Liver (tissue), 8 donors: ENCODE measurements at regions not wholly inside any gene's neighbourhood (a gene's known extent, or its start where the extent isn't known, plus 50 kb on each side); places are given as distances from the start of the nearest gene placed in this dataset.

ENCODE experiments used
- DNase-seq: peaks from one replicate; pipeline ENCODE4 v3.0.0-alpha.2; 2017; ENCODE audit warnings: low spot score
- H3K27ac ChIP-seq, 2 donors: one replicate each; pipeline ENCODE4 v1.7.0; 2013; ENCODE audit warnings: inconsistent platforms in 2 of 2, low read length in 2 of 2, control low read depth in 1 of 2, low read depth in 1 of 2, mild to moderate bottlenecking in 1 of 2
- H3K27me3 ChIP-seq, 4 donors: one replicate each; pipeline versions ENCODE4 v1.6.1 to v1.7.0; 2013; ENCODE audit warnings: low read length in 3 of 4, inconsistent platforms in 1 of 4, mild to moderate bottlenecking in 1 of 4, moderate library complexity in 1 of 4; ENCODE audit not compliant: control insufficient read depth in 4 of 4, insufficient read depth in 4 of 4
- H3K36me3 ChIP-seq, 4 donors: one replicate each; pipeline versions ENCODE4 v1.6.1 to v1.7.0; 2013; ENCODE audit warnings: low read length in 3 of 4, mild to moderate bottlenecking in 3 of 4, low read depth in 1 of 4, moderate library complexity in 1 of 4; ENCODE audit not compliant: control insufficient read depth in 4 of 4, insufficient read depth in 3 of 4
- H3K4me1 ChIP-seq, 4 donors: one replicate each; pipeline versions ENCODE4 v1.6.1 to v1.7.0; 2013; ENCODE audit warnings: low read length in 3 of 4, mild to moderate bottlenecking in 3 of 4, moderate library complexity in 1 of 4; ENCODE audit not compliant: control insufficient read depth in 4 of 4, insufficient read depth in 4 of 4
- H3K4me3 ChIP-seq, 3 donors: one replicate each; pipeline versions ENCODE4 v1.6.1 to v1.7.0; 2013; ENCODE audit warnings: low read length in 3 of 3, control low read depth in 1 of 3, low read depth in 1 of 3, mild to moderate bottlenecking in 1 of 3
- H3K9ac ChIP-seq, 2 donors: one replicate each; pipeline ENCODE4 v1.7.0; 2013; ENCODE audit warnings: low read length in 2 of 2, mild to moderate bottlenecking in 2 of 2, moderate library complexity in 2 of 2, control low read depth in 1 of 2, low read depth in 1 of 2
- H3K9me3 ChIP-seq, 4 donors: one replicate each; pipeline versions ENCODE4 v1.6.1 to v1.7.0; 2013; ENCODE audit warnings: low read length in 3 of 4; ENCODE audit not compliant: control insufficient read depth in 4 of 4
- CTCF ChIP-seq: fragments of 150-350 bp; IDR thresholded peaks from 2 replicates; pipeline ENCODE4 v1.5.1; 2017; ENCODE audit warnings: improper control_type of control experiment, low read depth, low read length; ENCODE audit not compliant: missing input control
- EGR1 ChIP-seq, 2 donors: IDR thresholded peaks; 2 replicates each; pipeline ENCODE4 v1.6.1; 2016 to 2018; ENCODE audit warnings: antibody characterized with exemption in 2 of 2, low read depth in 2 of 2
- FOXA1 ChIP-seq: IDR thresholded peaks from 2 replicates; pipeline ENCODE4 v1.6.1; 2016; ENCODE audit warnings: antibody characterized with exemption
- GABPA ChIP-seq, 2 donors: IDR thresholded peaks in 1 of 2; conservative IDR thresholded peaks in 1 of 2; 2 replicates each; pipeline ENCODE4 v1.6.1; 2016; ENCODE audit warnings: antibody characterized with exemption in 2 of 2, mild to moderate bottlenecking in 1 of 2, moderate library complexity in 1 of 2
- HNF4A ChIP-seq, 2 donors: conservative IDR thresholded peaks; 2 replicates each; pipeline ENCODE4 v1.6.1; 2016; ENCODE audit warnings: antibody characterized with exemption in 2 of 2, mild to moderate bottlenecking in 2 of 2
- HNF4G ChIP-seq: IDR thresholded peaks from 2 replicates; pipeline ENCODE4 v1.6.1; 2016; ENCODE audit warnings: antibody characterized with exemption
- NR2F2 ChIP-seq: IDR thresholded peaks from 2 replicates; pipeline ENCODE4 v1.6.1; 2016; ENCODE audit warnings: antibody characterized with exemption
- RAD21 ChIP-seq, 2 donors: IDR thresholded peaks; 2 replicates each; pipeline ENCODE4 v1.6.1; 2016; ENCODE audit warnings: antibody characterized with exemption in 2 of 2, mild to moderate bottlenecking in 2 of 2
- RXRA ChIP-seq, 2 donors: IDR thresholded peaks; 2 replicates each; pipeline ENCODE4 v1.6.1; 2017 to 2018; ENCODE audit warnings: antibody characterized with exemption in 2 of 2, mild to moderate bottlenecking in 1 of 2
- SP1 ChIP-seq: IDR thresholded peaks from 2 replicates; pipeline ENCODE4 v1.6.1; 2018; ENCODE audit warnings: antibody characterized with exemption, mild to moderate bottlenecking
- TAF1 ChIP-seq: conservative IDR thresholded peaks from 2 replicates; pipeline ENCODE4 v1.6.1; 2016; ENCODE audit warnings: antibody characterized with exemption, mild to moderate bottlenecking
- YY1 ChIP-seq: IDR thresholded peaks from 2 replicates; pipeline ENCODE4 v1.6.1; 2016; ENCODE audit warnings: antibody characterized with exemption, mild to moderate bottlenecking
- ZBTB33 ChIP-seq: IDR thresholded peaks from 2 replicates; pipeline ENCODE4 v1.6.1; 2016; ENCODE audit warnings: antibody characterized with exemption
- WGBS: extraction: QIAGEN DNeasy Blood & Tissue Kit; methylation state at CpG from one replicate; pipeline ENCODE4 v1.1.7; 2013; 5-methylcytosine and 5-hydroxymethylcytosine counted together
- TF ChIP-seq, protein P1 (sequence below): IDR thresholded peaks from 2 replicates; pipeline ENCODE4 v1.6.1; 2016; ENCODE audit warnings: antibody characterized with exemption
- donor health status: healthy.
- donor health status: healthy.
- donor health status: healthy.
- donor health status: healthy.
- donor health status: healthy.

- peaks cover 0 to 3% (median 0%) of the 10 kb centered on the region in 4 donors for H3K27me3 ChIP-seq
- H3K4me1 ChIP-seq: no peaks in the 10 kb centered on the region
- H3K27ac ChIP-seq: no peak overlapping the region
- H3K9me3 ChIP-seq: no peaks in the 10 kb centered on the region
- H3K4me3 ChIP-seq: no peak overlapping the region
- H3K36me3 ChIP-seq: no peaks in the 10 kb centered on the region
- no peak overlapping the region for H3K9ac ChIP-seq
- DNase-seq: no peak
- TF ChIP-seq GABPA (IDR thresholded peaks at IDR 0.05 in 1 of 2, conservative IDR thresholded peaks at IDR 0.05 in 1 of 2): no peak
Observed at GRCh38 chr4:30783751-30784150, 63.6 kb downstream of the PCDH7 start.

- no peak for DNase-seq
- Histone ChIP-seq H3K9ac (no peak overlapping the region), H3K36me3 (no peaks in the 10 kb centered on the region), H3K4me3 (no peak overlapping the region), H3K4me1 (no peaks in the 10 kb centered on the region), H3K27me3 (peaks cover 0 to 3% (median 0%) of the 10 kb centered on the region in 4 donors), H3K9me3 (no peaks in the 10 kb centered on the region), H3K27ac (no peak overlapping the region)
- 23% methylated on average over 2 of the region's 2 CpGs for WGBS
- TF ChIP-seq YY1 (no peak), NR2F2 (no peak), RAD21 (IDR thresholded peaks at IDR 0.05) (no peak)
Observed at GRCh38 chr4:30789219-30789671, 69.1 kb downstream of the PCDH7 start.

GRCh38 chr4:30790123-30790522, 70.0 kb downstream of the PCDH7 start:
- H3K36me3 ChIP-seq: no peaks in the 10 kb centered on the region
- peaks cover 0 to 3% (median 0%) of the 10 kb centered on the region in 4 donors for H3K27me3 ChIP-seq
- TF ChIP-seq HNF4A (conservative IDR thresholded peaks at IDR 0.05): no peak
- no peak for TF ChIP-seq FOXA1
- TF ChIP-seq YY1: no peak
- TF ChIP-seq SP1: no peak
- TF ChIP-seq HNF4G: no peak
- TF ChIP-seq CTCF: no peak
- TF ChIP-seq TAF1: no peak
- TF ChIP-seq RAD21 (IDR thresholded peaks at IDR 0.05): no peak
- TF ChIP-seq ZBTB33: no peak
- no peak for TF ChIP-seq GABPA (IDR thresholded peaks at IDR 0.05 in 1 of 2, conservative IDR thresholded peaks at IDR 0.05 in 1 of 2)
- no peak for TF ChIP-seq NR2F2
- TF ChIP-seq, protein P1, sequence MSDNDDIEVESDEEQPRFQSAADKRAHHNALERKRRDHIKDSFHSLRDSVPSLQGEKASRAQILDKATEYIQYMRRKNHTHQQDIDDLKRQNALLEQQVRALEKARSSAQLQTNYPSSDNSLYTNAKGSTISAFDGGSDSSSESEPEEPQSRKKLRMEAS: no peak
- no peak for TF ChIP-seq EGR1 (IDR thresholded peaks at IDR 0.05; ENCODE audit: low read depth in 2 of 2)
- no peak for TF ChIP-seq RXRA (IDR thresholded peaks at IDR 0.05)
- 80% methylated on average over 1 of the region's 1 CpG for WGBS
- no peaks in the 10 kb centered on the region for H3K9me3 ChIP-seq
- H3K9ac ChIP-seq: no peak overlapping the region
- no peak overlapping the region for H3K27ac ChIP-seq
- DNase-seq: no peak
- no peak overlapping the region for H3K4me3 ChIP-seq
- H3K4me1 ChIP-seq: no peaks in the 10 kb centered on the region
